ENCODE measurements at regions not wholly inside any gene's neighbourhood (a gene's known extent, or its start where the extent isn't known, plus 50 kb on each side); places are given as distances from the start of the nearest gene placed in this dataset.

GRCh38 chr16:86196687-86197391 lies 297.9 kb downstream of the IRF8 start:
- H3K27ac ChIP-seq (ENCODE audit: low read depth) = peak overlapping the region; percentile 87
- DNase-seq (ENCODE audit: extremely low spot score) = no peak
- H3K4me3 ChIP-seq (ENCODE audit: low read depth, low read length) = peak overlapping the region; percentile 40

GRCh38 chr16:86198206-86199118 lies 299.5 kb downstream of the IRF8 start:
- no peak for DNase-seq (ENCODE audit: extremely low spot score)
- Histone ChIP-seq H3K4me1 (ENCODE audit: insufficient read depth) (no peaks in the 10 kb centered on the region), H3K36me3 (ENCODE audit: insufficient read depth) (no peaks in the 10 kb centered on the region), H3K27ac (ENCODE audit: low read depth) (peak overlapping the region; percentile 92), H3K4me3 (ENCODE audit: low read depth, low read length) (peak overlapping the region; percentile 24)
- WGBS = 13% methylated on average over 29 of the region's 29 CpGs

More at GRCh38 chr16:86196687-86197391, 297.9 kb downstream of the IRF8 start:
- WGBS = 32% methylated on average over 18 of the region's 18 CpGs
- Histone ChIP-seq H3K4me1 (ENCODE audit: insufficient read depth) (no peaks in the 10 kb centered on the region), H3K36me3 (ENCODE audit: insufficient read depth) (no peaks in the 10 kb centered on the region)

- no peaks in the 10 kb centered on the region for H3K36me3 ChIP-seq (ENCODE audit: insufficient read depth)
- no peak for DNase-seq (ENCODE audit: extremely low spot score)
- H3K4me3 ChIP-seq (ENCODE audit: low read depth, low read length) = no peak overlapping the region
- H3K27ac ChIP-seq (ENCODE audit: low read depth) = peak overlapping the region; percentile 76
- no peaks in the 10 kb centered on the region for H3K4me1 ChIP-seq (ENCODE audit: insufficient read depth)
- 8% methylated on average over 7 of the region's 7 CpGs for WGBS
Observed at GRCh38 chr16:86199182-86199581, 300.2 kb downstream of the IRF8 start.

GRCh38 chr16:86199871-86200695 lies 301.1 kb downstream of the IRF8 start:
- no peaks in the 10 kb centered on the region for H3K36me3 ChIP-seq (ENCODE audit: insufficient read depth)
- WGBS = 18% methylated on average over 28 of the region's 28 CpGs
- H3K4me3 ChIP-seq (ENCODE audit: low read depth, low read length) = peak overlapping the region; percentile 8
- H3K27ac ChIP-seq (ENCODE audit: low read depth) = peak overlapping the region; percentile 89
- H3K4me1 ChIP-seq (ENCODE audit: insufficient read depth) = no peaks in the 10 kb centered on the region
- no peak for DNase-seq (ENCODE audit: extremely low spot score)

GRCh38 chr16:86200722-86201121 lies 301.8 kb downstream of the IRF8 start:
- Histone ChIP-seq H3K4me1 (ENCODE audit: insufficient read depth) (no peaks in the 10 kb centered on the region), H3K27ac (ENCODE audit: low read depth) (peak overlapping the region; percentile 89), H3K4me3 (ENCODE audit: low read depth, low read length) (no peak overlapping the region), H3K36me3 (ENCODE audit: insufficient read depth) (no peaks in the 10 kb centered on the region)
- DNase-seq (ENCODE audit: extremely low spot score) = no peak
- WGBS = 38% methylated on average over 9 of the region's 9 CpGs

- Histone ChIP-seq H3K4me1 (ENCODE audit: insufficient read depth) (no peaks in the 10 kb centered on the region), H3K36me3 (ENCODE audit: insufficient read depth) (no peaks in the 10 kb centered on the region), H3K4me3 (ENCODE audit: low read depth, low read length) (no peak overlapping the region), H3K27ac (ENCODE audit: low read depth) (peak overlapping the region; percentile 35)
- no peak for DNase-seq (ENCODE audit: extremely low spot score)
- 60% methylated on average over 10 of the region's 10 CpGs for WGBS
Observed at GRCh38 chr16:86201746-86202145, 302.8 kb downstream of the IRF8 start.

- Histone ChIP-seq H3K27ac (ENCODE audit: low read depth) (peak overlapping the region; percentile 40), H3K4me3 (ENCODE audit: low read depth, low read length) (no peak overlapping the region), H3K4me1 (ENCODE audit: insufficient read depth) (no peaks in the 10 kb centered on the region), H3K36me3 (ENCODE audit: insufficient read depth) (no peaks in the 10 kb centered on the region)
- DNase-seq (ENCODE audit: extremely low spot score) = no peak
- 84% methylated on average over 16 of the region's 16 CpGs for WGBS
Observed at GRCh38 chr16:86202267-86202666, 303.3 kb downstream of the IRF8 start.

GRCh38 chr16:86202760-86203426 lies 303.9 kb downstream of the IRF8 start:
- DNase-seq (ENCODE audit: extremely low spot score) = no peak
- Histone ChIP-seq H3K36me3 (ENCODE audit: insufficient read depth) (no peaks in the 10 kb centered on the region), H3K4me1 (ENCODE audit: insufficient read depth) (no peaks in the 10 kb centered on the region), H3K27ac (ENCODE audit: low read depth) (no peak overlapping the region), H3K4me3 (ENCODE audit: low read depth, low read length) (no peak overlapping the region)
- whole genome bisulfite sequencing = 90% methylated on average over 11 of the region's 11 CpGs

GRCh38 chr16:86203557-86204275 lies 304.8 kb downstream of the IRF8 start:
- H3K36me3 ChIP-seq (ENCODE audit: insufficient read depth) = no peaks in the 10 kb centered on the region
- WGBS = 85% methylated on average over 19 of the region's 19 CpGs
- no peak overlapping the region for H3K27ac ChIP-seq (ENCODE audit: low read depth)
- DNase-seq (ENCODE audit: extremely low spot score) = no peak
- H3K4me3 ChIP-seq (ENCODE audit: low read depth, low read length) = no peak overlapping the region
- H3K4me1 ChIP-seq (ENCODE audit: insufficient read depth) = no peaks in the 10 kb centered on the region

- no peak for DNase-seq (ENCODE audit: extremely low spot score)
- no peaks in the 10 kb centered on the region for H3K4me1 ChIP-seq (ENCODE audit: insufficient read depth)
- 85% methylated on average over 16 of the region's 16 CpGs for WGBS
- H3K4me3 ChIP-seq (ENCODE audit: low read depth, low read length) = no peak overlapping the region
- H3K27ac ChIP-seq (ENCODE audit: low read depth) = no peak overlapping the region
- no peaks in the 10 kb centered on the region for H3K36me3 ChIP-seq (ENCODE audit: insufficient read depth)
Observed at GRCh38 chr16:86205521-86206245, 304.6 kb upstream of the FOXF1 start.

- H3K27ac ChIP-seq (ENCODE audit: low read depth) = no peak overlapping the region
- H3K4me1 ChIP-seq (ENCODE audit: insufficient read depth) = no peaks in the 10 kb centered on the region
- 82% methylated on average over 5 of the region's 5 CpGs for WGBS
- H3K4me3 ChIP-seq (ENCODE audit: low read depth, low read length) = no peak overlapping the region
- H3K36me3 ChIP-seq (ENCODE audit: insufficient read depth) = no peaks in the 10 kb centered on the region
- DNase-seq (ENCODE audit: extremely low spot score) = no peak
Observed at GRCh38 chr16:86207350-86207749, 303.0 kb upstream of the FOXF1 start.

- H3K27ac ChIP-seq (ENCODE audit: low read depth) = no peak overlapping the region
- H3K36me3 ChIP-seq (ENCODE audit: insufficient read depth) = no peaks in the 10 kb centered on the region
- 80% methylated on average over 2 of the region's 2 CpGs for WGBS
- H3K4me3 ChIP-seq (ENCODE audit: low read depth, low read length) = no peak overlapping the region
- H3K4me1 ChIP-seq (ENCODE audit: insufficient read depth) = no peaks in the 10 kb centered on the region
- no peak for DNase-seq (ENCODE audit: extremely low spot score)
Observed at GRCh38 chr16:86209202-86209601, 301.1 kb upstream of the FOXF1 start.
